Lower lobe of right lung (tissue), 2 donors: ENCODE measurements at regions not wholly inside any gene's neighbourhood (a gene's known extent, or its start where the extent isn't known, plus 50 kb on each side); places are given as distances from the start of the nearest gene placed in this dataset.

Source experiments
- ATAC-seq, 2 donors: fragments of 200-7000 bp; cut with Tn5 transposase; one replicate each; pipeline ENCODE4 v1.9.1; 2020 to 2022; ENCODE audit warnings: mild to moderate bottlenecking in 2 of 2, moderate library complexity in 2 of 2
- DNase-seq: peaks from one replicate; pipeline ENCODE4 v3.0.0-alpha.2; 2020
- H3K27ac ChIP-seq: fragments of 200-600 bp; one replicate; pipeline ENCODE4 v1.8.0; 2022
- H3K27me3 ChIP-seq: fragments of 200-600 bp; one replicate; pipeline ENCODE4 v1.8.0; 2022; ENCODE audit warnings: low read depth
- H3K36me3 ChIP-seq: fragments of 200-600 bp; one replicate; pipeline ENCODE4 v1.8.0; 2022; ENCODE audit warnings: mild to moderate bottlenecking
- H3K4me1 ChIP-seq: fragments of 200-600 bp; one replicate; pipeline ENCODE4 v1.8.0; 2022
- H3K4me3 ChIP-seq: fragments of 200-600 bp; one replicate; pipeline ENCODE4 v1.8.0; 2022; ENCODE audit warnings: mild to moderate bottlenecking
- H3K9me3 ChIP-seq: fragments of 200-600 bp; one replicate; pipeline ENCODE4 v1.8.0; 2022
- CTCF ChIP-seq: fragments of 200-600 bp; IDR thresholded peaks from one replicate; pipeline ENCODE4 v1.8.0; 2022; ENCODE audit warnings: antibody characterized with exemption, mild to moderate bottlenecking
- intact Hi-C: fragments of 100-400 bp; cut with DNase I; formaldehyde crosslinking; loops from one replicate; pipeline ENCODE4 v1.11.0; 2022
- donor health status: DM: no; HTN: yes; CAD: no; lungs with severe emphysema.

DNA sequence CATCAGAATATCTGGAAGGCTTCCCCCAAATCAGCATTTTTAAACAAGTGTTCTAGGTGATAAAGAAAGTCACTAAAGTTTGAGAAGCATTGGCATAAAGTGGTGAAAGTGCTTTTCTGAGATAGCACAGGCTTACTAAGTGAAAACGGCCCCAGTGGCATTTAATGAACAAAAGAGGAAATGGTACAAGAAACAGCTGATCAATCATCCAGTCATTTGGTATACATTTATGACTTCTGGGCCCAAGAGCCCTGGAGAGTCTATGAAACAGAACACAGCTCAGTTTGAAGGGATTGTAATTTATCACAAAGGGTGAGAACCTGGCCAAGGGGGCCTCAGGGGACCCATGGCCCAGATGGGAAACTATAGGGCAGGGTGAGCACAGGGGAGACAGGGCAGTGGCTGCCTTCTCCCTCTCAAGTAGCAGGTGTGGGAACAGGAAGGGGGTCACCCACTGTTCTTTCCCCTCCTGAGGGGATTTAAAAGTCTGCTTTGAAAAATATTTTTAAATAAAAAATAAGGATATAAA lies 265.5 kb upstream of the ROPN1 start:
- intact Hi-C loops, result no loop called here
- DNase-seq (no peak), ATAC-seq (no peak)
- Histone ChIP-seq H3K27me3 (no peaks in the 10 kb centered on the region), H3K27ac (peak overlapping the region; percentile 21), H3K4me1 (peaks cover 13% of the 10 kb centered on the region), H3K36me3 (no peaks in the 10 kb centered on the region), H3K4me3 (no peak overlapping the region), H3K9me3 (no peaks in the 10 kb centered on the region)
- TF ChIP-seq CTCF, result no peak

DNA sequence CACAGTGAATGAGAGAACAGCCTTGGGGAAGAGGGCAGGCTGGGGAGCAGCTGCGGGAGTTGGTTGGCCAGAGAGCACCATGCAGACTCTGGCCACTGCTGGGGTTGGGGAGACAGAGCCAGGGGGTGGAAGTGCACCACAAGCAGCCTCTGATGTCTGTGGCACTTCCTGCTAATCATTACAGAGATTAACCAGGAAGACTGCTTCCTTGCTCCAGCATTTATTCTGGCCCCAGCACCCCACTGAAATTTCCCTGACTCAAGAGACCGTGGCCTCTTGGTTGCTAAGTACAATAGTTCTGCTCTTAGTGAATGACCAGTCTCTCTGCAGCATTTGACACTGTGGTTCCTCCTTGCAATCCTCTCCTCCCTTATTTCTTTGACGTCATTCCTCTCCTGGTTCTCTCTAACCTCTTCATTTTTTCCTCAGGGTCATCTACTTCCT lies 266.2 kb upstream of the ROPN1 start:
- Histone ChIP-seq H3K27ac (peak overlapping the region; percentile 21), H3K4me1 (peaks cover 13% of the 10 kb centered on the region), H3K4me3 (no peak overlapping the region), H3K9me3 (no peaks in the 10 kb centered on the region), H3K36me3 (no peaks in the 10 kb centered on the region), H3K27me3 (no peaks in the 10 kb centered on the region)
- no peak for DNase-seq
- ATAC-seq, result peak; percentile 33 to 45
- TF ChIP-seq CTCF, result no peak
- intact Hi-C loops, result no loop called here

- ATAC-seq (peak; percentile 59 to 74), DNase-seq (no peak)
- no peaks in the 10 kb centered on the region for H3K36me3 ChIP-seq
- no peaks in the 10 kb centered on the region for H3K27me3 ChIP-seq
- no peaks in the 10 kb centered on the region for H3K9me3 ChIP-seq
- H3K4me1 ChIP-seq, result peaks cover 13% of the 10 kb centered on the region
- H3K4me3 ChIP-seq, result no peak overlapping the region
- TF ChIP-seq CTCF, result no peak
- H3K27ac ChIP-seq, result no peak overlapping the region
- intact Hi-C loops, result no loop called here
These were observed 268.4 kb upstream of the ROPN1 start for GRCh38 chr3:124260206-124260915.

DNA sequence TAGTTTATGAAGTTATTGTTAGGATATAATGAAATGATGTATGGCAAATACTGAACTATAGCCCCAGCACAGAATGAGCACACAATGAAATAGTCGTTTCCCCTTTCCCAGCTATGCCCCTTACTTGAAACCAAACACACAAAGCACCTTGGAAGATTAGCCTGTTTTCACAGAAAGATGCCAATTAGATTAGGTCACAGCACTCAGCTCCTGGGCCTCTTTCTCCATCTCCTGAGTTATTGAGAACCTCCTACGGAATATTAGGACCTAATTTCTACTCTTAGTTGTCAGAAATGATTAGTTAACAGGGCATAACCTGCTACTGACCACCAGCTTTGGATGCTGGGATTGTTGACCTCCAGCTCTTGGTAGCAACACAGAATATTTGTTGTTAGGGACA lies 269.4 kb upstream of the ROPN1 start:
- intact Hi-C loops, result no loop called here
- Histone ChIP-seq H3K4me1 (peaks cover 22% of the 10 kb centered on the region), H3K36me3 (no peaks in the 10 kb centered on the region), H3K9me3 (no peaks in the 10 kb centered on the region), H3K27me3 (no peaks in the 10 kb centered on the region), H3K27ac (no peak overlapping the region), H3K4me3 (no peak overlapping the region)
- no peak for ATAC-seq
- no peak for DNase-seq
- TF ChIP-seq CTCF, result no peak

DNA sequence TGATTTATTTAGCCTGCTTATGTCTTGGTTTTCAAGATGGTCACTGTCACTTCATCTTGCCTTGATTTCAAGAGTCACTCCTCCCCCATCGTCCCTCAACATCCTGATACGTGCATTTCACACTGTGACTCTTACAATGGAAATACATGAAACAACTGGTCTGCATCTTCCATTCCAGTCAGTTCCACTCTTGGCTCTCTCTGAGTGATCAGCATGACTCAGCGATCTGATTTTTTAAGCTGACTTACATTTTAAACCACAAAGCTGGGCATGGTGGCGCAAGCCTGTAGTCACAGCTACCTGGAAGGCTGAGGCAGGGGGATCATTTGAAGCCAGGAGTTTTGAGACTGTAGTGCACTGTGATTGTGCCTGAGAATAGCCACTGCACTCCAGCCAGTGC lies 271.2 kb upstream of the ROPN1 start:
- ATAC-seq (no peak), DNase-seq (no peak)
- no peak for TF ChIP-seq CTCF
- intact Hi-C loops, result no loop called here
- Histone ChIP-seq H3K4me3 (no peak overlapping the region), H3K36me3 (no peaks in the 10 kb centered on the region), H3K4me1 (peaks cover 30% of the 10 kb centered on the region), H3K27me3 (no peaks in the 10 kb centered on the region), H3K27ac (no peak overlapping the region), H3K9me3 (no peaks in the 10 kb centered on the region)
